Astrocyte of the spinal cord (primary cell): ENCODE measurements at regions not wholly inside any gene's neighbourhood (a gene's known extent, or its start where the extent isn't known, plus 50 kb on each side); places are given as distances from the start of the nearest gene placed in this dataset.

Experiments
- DNase-seq: peaks from one replicate; pipeline ENCODE4 v3.0.0; 2011; ENCODE audit warnings: low read depth, low spot score
- H3K4me3 ChIP-seq: 2 replicates; pipeline ENCODE4 v1.5.1; 2011; ENCODE audit warnings: low read depth, mild to moderate bottlenecking, low read length, moderate library complexity
- in situ Hi-C: cut with HindIII; loops from 2 replicates; pipeline ENCODE4 v1.10.0; 2017; ENCODE audit warnings: low sequenced_read_pairs
- TF ChIP-seq, protein P1 (sequence below): IDR thresholded peaks from 2 replicates; pipeline ENCODE4 v1.5.1; 2012; ENCODE audit warnings: low read depth, mild to moderate bottlenecking, low read length, inconsistent platforms

GRCh38 chr3:188940573-188940932, 231.2 kb upstream of the TPRG1 start:
- no peak overlapping the region for H3K4me3 ChIP-seq
- DNase-seq, result no peak
- in situ Hi-C loops, result no loop called here
- TF ChIP-seq, protein P1, sequence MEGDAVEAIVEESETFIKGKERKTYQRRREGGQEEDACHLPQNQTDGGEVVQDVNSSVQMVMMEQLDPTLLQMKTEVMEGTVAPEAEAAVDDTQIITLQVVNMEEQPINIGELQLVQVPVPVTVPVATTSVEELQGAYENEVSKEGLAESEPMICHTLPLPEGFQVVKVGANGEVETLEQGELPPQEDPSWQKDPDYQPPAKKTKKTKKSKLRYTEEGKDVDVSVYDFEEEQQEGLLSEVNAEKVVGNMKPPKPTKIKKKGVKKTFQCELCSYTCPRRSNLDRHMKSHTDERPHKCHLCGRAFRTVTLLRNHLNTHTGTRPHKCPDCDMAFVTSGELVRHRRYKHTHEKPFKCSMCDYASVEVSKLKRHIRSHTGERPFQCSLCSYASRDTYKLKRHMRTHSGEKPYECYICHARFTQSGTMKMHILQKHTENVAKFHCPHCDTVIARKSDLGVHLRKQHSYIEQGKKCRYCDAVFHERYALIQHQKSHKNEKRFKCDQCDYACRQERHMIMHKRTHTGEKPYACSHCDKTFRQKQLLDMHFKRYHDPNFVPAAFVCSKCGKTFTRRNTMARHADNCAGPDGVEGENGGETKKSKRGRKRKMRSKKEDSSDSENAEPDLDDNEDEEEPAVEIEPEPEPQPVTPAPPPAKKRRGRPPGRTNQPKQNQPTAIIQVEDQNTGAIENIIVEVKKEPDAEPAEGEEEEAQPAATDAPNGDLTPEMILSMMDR, result no peak

DNA sequence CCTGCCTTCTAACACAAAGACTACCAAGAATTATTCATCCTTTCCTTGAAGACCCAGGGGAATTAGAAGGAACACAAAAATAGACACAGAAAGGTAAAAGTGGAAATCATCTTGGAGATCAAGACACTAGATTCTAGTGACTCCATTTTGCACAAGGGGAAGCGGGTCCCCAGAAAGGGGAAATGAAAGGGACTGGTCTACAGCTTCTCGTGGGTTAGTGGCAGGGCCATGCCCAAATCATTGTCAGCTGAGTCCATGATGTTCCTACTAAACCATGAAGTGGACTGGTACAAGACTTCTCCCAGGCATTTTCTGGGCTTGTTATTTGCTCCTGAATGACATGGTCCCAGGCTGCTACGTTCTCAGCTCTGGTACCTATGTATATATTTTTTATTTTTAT, 230.7 kb upstream of the TPRG1 start:
- H3K4me3 ChIP-seq, result no peak overlapping the region
- TF ChIP-seq, protein P1, result no peak
- in situ Hi-C loops, result no loop called here
- DNase-seq, result no peak

DNA sequence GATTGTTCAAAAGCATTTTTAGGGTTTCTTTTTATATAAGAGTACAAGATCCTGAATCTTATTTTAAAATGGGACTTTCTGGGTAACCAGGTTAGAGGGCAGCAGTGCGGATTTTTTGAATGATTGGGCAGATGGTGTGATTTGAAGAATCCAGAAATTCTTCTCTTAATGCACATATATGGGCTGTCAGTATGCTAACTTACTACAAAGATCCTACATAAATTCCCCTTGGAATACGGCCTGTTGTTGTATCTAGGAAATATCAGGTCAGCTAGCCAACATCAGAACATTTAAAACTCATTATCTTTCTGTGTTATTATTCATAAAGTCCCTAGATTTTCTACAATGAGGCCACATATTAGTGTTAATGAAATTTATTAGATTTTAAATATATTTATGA, 229.6 kb upstream of the TPRG1 start:
- in situ Hi-C loops, result no loop called here
- TF ChIP-seq, protein P1, result no peak
- no peak overlapping the region for H3K4me3 ChIP-seq
- no peak for DNase-seq

DNA sequence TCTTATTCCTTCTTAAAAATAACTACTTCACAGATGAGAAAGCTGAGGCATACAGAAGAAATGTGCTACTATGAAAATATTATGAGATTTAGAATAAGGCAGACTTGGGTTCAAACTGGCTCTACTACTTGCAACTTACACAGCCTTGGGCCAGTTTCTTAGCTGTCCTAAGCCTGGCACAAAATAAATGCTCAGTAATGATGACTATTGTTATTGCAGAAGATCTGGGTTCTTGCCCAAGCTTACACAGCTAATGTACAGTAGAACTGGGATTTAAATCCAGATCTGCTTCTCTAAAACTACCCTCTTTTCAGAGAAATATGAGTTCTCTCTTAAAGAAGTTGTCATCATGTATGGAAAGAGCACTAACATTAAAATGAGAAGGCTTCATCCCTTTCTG, 228.2 kb upstream of the TPRG1 start:
- DNase-seq, result no peak
- H3K4me3 ChIP-seq, result no peak overlapping the region
- TF ChIP-seq, protein P1, result no peak
- in situ Hi-C loops, result no loop called here

- H3K4me3 ChIP-seq, result no peak overlapping the region
- TF ChIP-seq, protein P1, result no peak
- no peak for DNase-seq
- in situ Hi-C loops, result no loop called here
Observed at GRCh38 chr3:188944108-188944507, 227.7 kb upstream of the TPRG1 start.

GRCh38 chr3:188946351-188947240, 225.2 kb upstream of the TPRG1 start:
- peak overlapping the region; percentile 34 for H3K4me3 ChIP-seq
- no peak for DNase-seq
- in situ Hi-C loops, result no loop called here
- TF ChIP-seq, protein P1, result no peak
